Esophagus muscularis mucosa (tissue), 4 donors: ENCODE measurements at regions not wholly inside any gene's neighbourhood (a gene's known extent, or its start where the extent isn't known, plus 50 kb on each side); places are given as distances from the start of the nearest gene placed in this dataset.

Experiments used
- DNase-seq: peaks from one replicate; pipeline ENCODE4 v3.0.0-alpha.2; 2017; ENCODE audit errors: extremely low spot score
- H3K27ac ChIP-seq, 4 donors: fragments of 200-600 bp; sonication (generic); replicated peaks in 1 of 4; 1 replicate in 3 of 4; 2 replicates in 1 of 4; pipeline ENCODE4 v1.5.1; 2016 to 2019; ENCODE audit warnings: mild to moderate bottlenecking in 1 of 4
- H3K27me3 ChIP-seq, 4 donors: fragments of 200-600 bp; sonication (generic); one replicate each; pipeline versions ENCODE4 v1.5.1 to v1.6.0; 2016 to 2019
- H3K36me3 ChIP-seq, 4 donors: fragments of 200-600 bp; sonication (generic); one replicate each; pipeline ENCODE4 v1.5.1; 2016 to 2019
- H3K4me1 ChIP-seq, 4 donors: fragments of 200-600 bp; sonication (generic); one replicate each; pipeline ENCODE4 v1.5.1; 2016 to 2019
- H3K4me3 ChIP-seq, 4 donors: fragments of 200-600 bp; sonication (generic); 1 replicate in 2 of 4; 2 replicates in 2 of 4; pipeline ENCODE4 v1.5.1; 2016 to 2019; ENCODE audit warnings: mild to moderate bottlenecking in 4 of 4, moderate library complexity in 1 of 4
- H3K9me3 ChIP-seq, 4 donors: fragments of 200-600 bp; sonication (generic); 1 replicate in 3 of 4; 2 replicates in 1 of 4; pipeline ENCODE4 v1.5.1; 2016 to 2019
- CTCF ChIP-seq, 3 experiments: fragments of 200-600 bp in 2 of 3; fragments of 450-650 bp in 1 of 3; sonication (generic) in 2 of 3; IDR thresholded peaks; one replicate each; pipeline ENCODE4 v1.5.1; 2017 to 2019; ENCODE audit warnings: antibody characterized with exemption in 3 of 3, mild to moderate bottlenecking in 2 of 3, moderate library complexity in 1 of 3
- EP300 ChIP-seq: sonication (generic); formaldehyde crosslinking; IDR thresholded peaks from one replicate; pipeline ENCODE4 v1.6.1; 2017; ENCODE audit warnings: antibody characterized with exemption
- POLR2A ChIP-seq: fragments of 450-650 bp; IDR thresholded peaks from one replicate; pipeline ENCODE4 v1.6.1; 2017; ENCODE audit warnings: antibody characterized with exemption, moderate library complexity, mild to moderate bottlenecking, low read depth
- POLR2AphosphoS5 ChIP-seq, 2 donors: sonication (generic); formaldehyde crosslinking; IDR thresholded peaks; one replicate each; pipeline ENCODE4 v1.6.1; 2017; ENCODE audit warnings: antibody characterized with exemption in 2 of 2
- WGBS: methylation state at CpG from one replicate; pipeline ENCODE4 v1.1.5; 2018; 5-methylcytosine and 5-hydroxymethylcytosine counted together
- intact Hi-C: fragments of 100-400 bp; cut with DNase I; formaldehyde crosslinking; loops from one replicate; pipeline ENCODE4 v1.15.1; 2023

GRCh38 chr5:155957884-155958283 is 369.1 kb upstream of the SGCD start:
- peaks cover 0 to 1% (median 0%) of the 10 kb centered on the region in 4 donors for H3K4me1 ChIP-seq
- no peaks in the 10 kb centered on the region for H3K9me3 ChIP-seq
- intact Hi-C loops, result no loop called here
- no peak overlapping the region for H3K27ac ChIP-seq
- no peak for TF ChIP-seq POLR2AphosphoS5 (IDR thresholded peaks at IDR 0.05)
- no peak for TF ChIP-seq EP300
- TF ChIP-seq CTCF (IDR thresholded peaks at IDR 0.05), result no peak
- no peak for TF ChIP-seq POLR2A
- H3K4me3 ChIP-seq, result no peak overlapping the region
- no peaks in the 10 kb centered on the region for H3K36me3 ChIP-seq
- no peaks in the 10 kb centered on the region for H3K27me3 ChIP-seq
- no peak for DNase-seq
- 88% methylated on average over 3 of the region's 3 CpGs for WGBS

GRCh38 chr5:155959082-155959481 is 367.9 kb upstream of the SGCD start:
- intact Hi-C loops, result no loop called here
- WGBS, result 82% methylated on average over 2 of the region's 2 CpGs

GRCh38 chr5:155960177-155960576 is 366.8 kb upstream of the SGCD start:
- intact Hi-C loops, result no loop called here
- TF ChIP-seq CTCF (IDR thresholded peaks at IDR 0.05), result no peak
- TF ChIP-seq POLR2AphosphoS5 (IDR thresholded peaks at IDR 0.05), result no peak
- TF ChIP-seq POLR2A, result no peak
- no peak for TF ChIP-seq EP300
- peaks cover 0 to under 1% (median under 1%) of the 10 kb centered on the region in 4 donors for H3K9me3 ChIP-seq
- DNase-seq, result no peak
- no peaks in the 10 kb centered on the region for H3K4me1 ChIP-seq
- no peak overlapping the region for H3K4me3 ChIP-seq
- no peak overlapping the region for H3K27ac ChIP-seq
- WGBS, result 93% methylated on average over 3 of the region's 3 CpGs
- H3K27me3 ChIP-seq, result no peaks in the 10 kb centered on the region
- H3K36me3 ChIP-seq, result no peaks in the 10 kb centered on the region

More at GRCh38 chr5:155959082-155959481, 367.9 kb upstream of the SGCD start:
- Histone ChIP-seq H3K9me3 (no peaks in the 10 kb centered on the region), H3K4me3 (no peak overlapping the region), H3K36me3 (no peaks in the 10 kb centered on the region), H3K4me1 (no peaks in the 10 kb centered on the region), H3K27me3 (no peaks in the 10 kb centered on the region), H3K27ac (no peak overlapping the region)
- no peak for DNase-seq
- TF ChIP-seq EP300 (no peak), POLR2AphosphoS5 (IDR thresholded peaks at IDR 0.05) (no peak), POLR2A (no peak), CTCF (IDR thresholded peaks at IDR 0.05) (no peak)

- H3K9me3 ChIP-seq, result peaks cover 0 to 10% (median 4%) of the 10 kb centered on the region in 4 donors
- TF ChIP-seq EP300, result no peak
- TF ChIP-seq POLR2AphosphoS5 (IDR thresholded peaks at IDR 0.05), result no peak
- TF ChIP-seq CTCF (IDR thresholded peaks at IDR 0.05), result no peak
- TF ChIP-seq POLR2A, result no peak
- no peaks in the 10 kb centered on the region for H3K4me1 ChIP-seq
- H3K27ac ChIP-seq, result no peak overlapping the region
- no peak for DNase-seq
- 91% methylated on average over 5 of the region's 5 CpGs for WGBS
- H3K27me3 ChIP-seq, result no peaks in the 10 kb centered on the region
- no peaks in the 10 kb centered on the region for H3K36me3 ChIP-seq
- no peak overlapping the region for H3K4me3 ChIP-seq
- intact Hi-C loops, result no loop called here
These were observed 357.4 kb upstream of the SGCD start for GRCh38 chr5:155969537-155969936.

- DNase-seq, result no peak
- Histone ChIP-seq H3K27me3 (no peaks in the 10 kb centered on the region), H3K9me3 (no peaks in the 10 kb centered on the region), H3K4me1 (peaks cover 0 to 7% (median 3%) of the 10 kb centered on the region in 4 donors), H3K36me3 (no peaks in the 10 kb centered on the region), H3K27ac (no peak overlapping the region), H3K4me3 (no peak overlapping the region)
- TF ChIP-seq POLR2AphosphoS5 (IDR thresholded peaks at IDR 0.05), result no peak
- no peak for TF ChIP-seq CTCF (IDR thresholded peaks at IDR 0.05)
- TF ChIP-seq EP300, result no peak
- TF ChIP-seq POLR2A, result no peak
- WGBS, result 100% methylated on average over 2 of the region's 2 CpGs
- intact Hi-C loops, result no loop called here
These were observed 352.6 kb upstream of the SGCD start for GRCh38 chr5:155974369-155974768.
